Kidney epithelial cell (primary cell): ENCODE measurements at regions not wholly inside any gene's neighbourhood (a gene's known extent, or its start where the extent isn't known, plus 50 kb on each side); places are given as distances from the start of the nearest gene placed in this dataset.

Source experiments
- DNase-seq: peaks from one replicate; pipeline ENCODE4 v3.0.0-alpha.2; 2010; ENCODE audit warnings: low read depth
- H3K27me3 ChIP-seq: 2 replicates; pipeline ENCODE4 v1.6.0; 2011; ENCODE audit warnings: low read length; ENCODE audit not compliant: control insufficient read depth, insufficient read depth
- H3K36me3 ChIP-seq: 2 replicates; pipeline ENCODE4 v1.5.1; 2011; ENCODE audit warnings: low read length; ENCODE audit not compliant: control insufficient read depth, insufficient read depth
- H3K4me3 ChIP-seq: 2 replicates; pipeline ENCODE4 v1.5.1; 2011; ENCODE audit warnings: low read depth, mild to moderate bottlenecking, control low read depth, low read length
- TF ChIP-seq, protein P1 (sequence below): IDR thresholded peaks from 2 replicates; pipeline ENCODE4 v1.5.1; 2011; ENCODE audit warnings: mild to moderate bottlenecking, moderate library complexity, low read length, control low read depth, inconsistent platforms; ENCODE audit not compliant: insufficient read depth, poor library complexity, severe bottlenecking

- H3K36me3 ChIP-seq = no peaks in the 10 kb centered on the region
- H3K4me3 ChIP-seq = no peak overlapping the region
- TF ChIP-seq, protein P1, sequence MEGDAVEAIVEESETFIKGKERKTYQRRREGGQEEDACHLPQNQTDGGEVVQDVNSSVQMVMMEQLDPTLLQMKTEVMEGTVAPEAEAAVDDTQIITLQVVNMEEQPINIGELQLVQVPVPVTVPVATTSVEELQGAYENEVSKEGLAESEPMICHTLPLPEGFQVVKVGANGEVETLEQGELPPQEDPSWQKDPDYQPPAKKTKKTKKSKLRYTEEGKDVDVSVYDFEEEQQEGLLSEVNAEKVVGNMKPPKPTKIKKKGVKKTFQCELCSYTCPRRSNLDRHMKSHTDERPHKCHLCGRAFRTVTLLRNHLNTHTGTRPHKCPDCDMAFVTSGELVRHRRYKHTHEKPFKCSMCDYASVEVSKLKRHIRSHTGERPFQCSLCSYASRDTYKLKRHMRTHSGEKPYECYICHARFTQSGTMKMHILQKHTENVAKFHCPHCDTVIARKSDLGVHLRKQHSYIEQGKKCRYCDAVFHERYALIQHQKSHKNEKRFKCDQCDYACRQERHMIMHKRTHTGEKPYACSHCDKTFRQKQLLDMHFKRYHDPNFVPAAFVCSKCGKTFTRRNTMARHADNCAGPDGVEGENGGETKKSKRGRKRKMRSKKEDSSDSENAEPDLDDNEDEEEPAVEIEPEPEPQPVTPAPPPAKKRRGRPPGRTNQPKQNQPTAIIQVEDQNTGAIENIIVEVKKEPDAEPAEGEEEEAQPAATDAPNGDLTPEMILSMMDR = no peak
- no peak for DNase-seq
- no peaks in the 10 kb centered on the region for H3K27me3 ChIP-seq
These were observed 166.2 kb upstream of the ZNF462 start for GRCh38 chr9:106696804-106697203.

- no peak for DNase-seq
- TF ChIP-seq, protein P1 = no peak
- Histone ChIP-seq H3K36me3 (no peaks in the 10 kb centered on the region), H3K4me3 (no peak overlapping the region), H3K27me3 (no peaks in the 10 kb centered on the region)
These were observed 165.6 kb upstream of the ZNF462 start for GRCh38 chr9:106697390-106697749.

DNA sequence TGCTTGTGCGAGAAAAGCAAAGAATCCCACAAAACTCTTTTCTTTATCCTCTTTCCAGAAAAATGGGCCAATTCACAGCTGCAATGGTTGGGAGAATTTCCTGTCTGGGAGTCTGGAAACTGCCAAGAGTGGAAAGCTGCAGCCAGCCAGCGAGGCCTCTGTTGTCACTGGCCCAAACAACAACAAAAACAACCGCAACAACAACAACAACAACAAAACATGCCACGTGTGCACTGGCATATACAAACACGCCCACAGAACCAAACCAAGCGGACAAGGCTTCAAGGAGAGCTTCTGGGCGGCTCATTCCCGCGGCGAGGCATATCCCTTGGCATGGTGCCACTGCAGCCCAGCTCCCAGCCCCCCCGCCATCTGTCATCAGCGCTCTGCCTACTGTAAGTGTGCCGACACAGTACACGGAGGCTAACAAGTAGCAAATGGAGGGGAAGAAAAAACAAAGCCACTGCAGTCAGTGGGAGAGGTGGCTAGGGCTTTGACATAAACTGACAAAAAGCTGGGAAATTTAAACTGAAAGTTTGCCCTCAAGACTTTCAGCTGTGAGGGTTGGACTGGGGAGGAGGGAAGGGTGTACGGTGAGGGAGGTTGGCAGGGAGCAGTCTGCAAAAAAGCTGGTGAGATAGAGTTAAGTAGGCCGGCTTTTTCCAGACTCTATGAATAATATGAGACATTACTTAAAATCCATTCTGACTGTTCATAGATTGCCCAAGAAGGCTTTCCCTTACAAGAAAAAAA lies 165.0 kb upstream of the ZNF462 start:
- DNase-seq = peak; percentile 18
- Histone ChIP-seq H3K36me3 (no peaks in the 10 kb centered on the region), H3K27me3 (no peaks in the 10 kb centered on the region), H3K4me3 (peak overlapping the region; percentile 16)
- TF ChIP-seq, protein P1 = no peak

- Histone ChIP-seq H3K27me3 (no peaks in the 10 kb centered on the region), H3K36me3 (no peaks in the 10 kb centered on the region), H3K4me3 (no peak overlapping the region)
- TF ChIP-seq, protein P1 = no peak
- DNase-seq = no peak
These were observed 162.3 kb upstream of the ZNF462 start for GRCh38 chr9:106700676-106701075.

GRCh38 chr9:106701611-106702010 lies 161.4 kb upstream of the ZNF462 start:
- no peak overlapping the region for H3K4me3 ChIP-seq
- no peaks in the 10 kb centered on the region for H3K36me3 ChIP-seq
- no peak for DNase-seq
- no peaks in the 10 kb centered on the region for H3K27me3 ChIP-seq
- TF ChIP-seq, protein P1 = no peak

GRCh38 chr9:106704056-106704615 lies 158.8 kb upstream of the ZNF462 start:
- H3K4me3 ChIP-seq = no peak overlapping the region
- no peaks in the 10 kb centered on the region for H3K36me3 ChIP-seq
- no peak for DNase-seq
- no peaks in the 10 kb centered on the region for H3K27me3 ChIP-seq
- TF ChIP-seq, protein P1 = no peak
